Muscle of back (tissue), 3 donors: ENCODE measurements at regions not wholly inside any gene's neighbourhood (a gene's known extent, or its start where the extent isn't known, plus 50 kb on each side); places are given as distances from the start of the nearest gene placed in this dataset.

Experiments
- DNase-seq, 3 donors: peaks; one replicate each; pipeline versions ENCODE4 v3.0.0 to v3.0.0-alpha.2; 2013

DNA sequence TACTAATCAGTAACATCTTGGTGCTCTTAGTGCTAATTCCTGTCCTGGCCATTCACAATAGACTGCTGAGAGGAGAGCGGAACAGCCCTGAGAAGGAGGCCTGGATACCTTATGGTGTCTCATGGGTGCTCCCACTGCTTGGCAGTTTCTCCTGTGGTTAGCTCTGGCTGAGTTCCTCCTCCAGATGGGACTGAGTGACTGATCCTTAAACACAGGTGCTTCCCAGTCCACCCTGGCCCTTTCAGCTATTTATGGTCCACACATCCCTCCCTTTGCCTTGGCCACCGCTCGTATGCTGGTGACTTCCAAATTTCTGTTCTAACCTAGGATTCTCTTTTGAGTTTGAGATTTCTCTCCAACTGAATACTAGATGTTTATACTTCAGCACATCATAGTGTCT is 157.0 kb upstream of the CACNA1E start:
- DNase-seq: no peak

DNA sequence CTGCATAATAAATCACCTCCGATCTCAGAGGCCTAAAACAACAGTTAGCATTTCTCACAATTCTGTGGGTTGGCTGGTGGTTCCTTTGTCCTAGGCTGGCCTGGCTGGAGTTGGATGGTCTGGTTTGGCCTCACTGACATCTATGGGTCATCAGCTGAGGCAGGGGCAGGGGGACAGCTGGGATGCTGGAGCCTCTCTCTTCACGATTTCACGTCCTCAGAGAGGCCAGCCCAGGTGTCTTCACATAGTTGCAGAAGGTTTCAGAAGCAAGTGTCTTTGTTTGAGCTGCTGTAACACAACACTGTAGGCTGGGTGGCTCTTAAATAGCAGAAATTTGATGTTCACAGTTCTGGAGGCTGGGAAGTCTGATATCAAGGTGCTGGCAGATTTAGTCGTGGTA is 155.5 kb upstream of the CACNA1E start:
- DNase-seq: no peak

DNA sequence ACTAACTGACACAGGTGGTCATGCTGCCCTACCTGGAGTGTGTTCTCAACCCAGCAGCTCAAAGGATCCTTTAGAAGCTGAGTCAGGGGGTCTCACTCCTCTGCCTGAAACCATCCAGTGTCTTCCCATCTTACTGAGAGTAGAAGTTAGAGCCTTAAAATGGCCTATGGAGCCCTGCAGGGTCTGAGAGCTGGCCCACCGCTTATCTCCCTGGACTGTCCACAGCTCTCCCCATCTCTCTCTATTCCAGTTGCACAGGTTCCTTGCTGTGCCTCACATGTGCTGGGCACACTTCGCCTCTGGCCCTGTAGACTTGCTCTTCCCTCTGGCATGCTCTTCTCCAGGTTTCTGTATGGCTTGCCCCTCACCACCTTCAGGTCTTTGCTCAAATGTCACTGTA is 148.6 kb upstream of the CACNA1E start:
- DNase-seq: no peak

DNA sequence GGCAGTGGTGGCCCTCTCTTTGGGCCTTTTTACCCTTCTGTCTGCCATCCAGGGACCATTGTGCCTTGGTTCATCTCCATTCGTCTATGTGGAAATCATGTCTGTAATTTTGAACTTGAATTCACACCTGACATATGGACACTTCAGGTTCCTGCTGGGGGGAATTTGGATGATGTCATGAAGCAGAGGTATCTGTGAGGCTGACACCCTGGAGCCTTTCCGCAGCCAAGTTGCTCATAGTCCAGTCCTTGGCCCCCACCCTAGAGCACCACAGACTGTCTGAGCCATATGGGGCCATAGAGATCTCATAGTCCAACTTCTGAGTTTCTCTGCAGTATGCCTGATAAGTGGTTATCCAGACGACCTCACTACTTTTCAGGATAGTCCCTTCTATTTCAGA is 147.7 kb upstream of the CACNA1E start:
- DNase-seq: no peak

DNA sequence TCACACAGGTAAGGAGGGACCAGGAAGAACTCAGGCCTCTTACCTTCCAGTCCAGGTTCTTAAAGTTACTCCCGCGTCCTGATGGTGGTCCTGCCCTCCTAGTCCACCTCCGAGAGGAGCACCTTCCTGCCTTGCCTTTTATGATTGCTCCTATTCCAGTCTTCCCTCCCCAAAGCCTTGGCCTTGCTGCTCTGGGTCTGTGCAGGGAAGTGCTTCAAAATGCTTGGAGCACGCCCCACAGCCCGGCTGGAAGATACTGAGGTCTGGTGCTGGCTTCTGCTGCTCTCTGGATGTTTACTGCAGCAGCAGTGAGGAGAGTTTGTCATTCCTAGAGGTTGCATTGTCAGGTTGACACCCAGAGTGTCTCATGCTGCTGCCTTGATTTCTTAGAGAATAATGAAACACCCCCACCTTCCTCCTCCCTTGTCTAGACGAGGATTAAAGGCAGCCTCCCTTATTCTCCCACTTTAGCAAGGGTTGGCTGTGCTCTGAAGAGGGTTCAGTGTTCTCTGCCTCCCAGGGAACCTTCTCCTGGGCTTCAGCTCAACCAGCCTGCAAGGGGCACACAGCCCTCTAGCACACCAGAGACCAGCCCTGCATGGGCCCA is 142.2 kb upstream of the CACNA1E start:
- no peak for DNase-seq

DNA sequence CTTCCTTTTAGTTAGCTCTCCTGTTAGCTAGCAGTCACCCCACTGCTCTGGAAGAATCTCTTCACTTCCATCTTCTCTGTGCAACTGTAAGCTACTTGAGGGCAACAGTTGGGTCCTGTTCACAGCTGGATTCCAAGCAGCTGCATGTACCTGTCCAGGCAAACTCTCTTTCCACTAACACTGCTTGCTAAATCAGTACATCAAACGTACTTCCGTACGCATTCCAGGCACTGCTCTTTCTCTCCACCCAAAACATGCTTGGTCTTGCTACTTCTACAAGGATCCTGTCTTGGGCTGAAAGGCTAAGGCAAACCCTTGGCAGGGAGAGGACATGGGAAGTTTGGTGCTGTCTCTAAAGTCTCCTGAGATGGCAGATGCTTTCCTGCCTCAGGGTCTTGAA is 139.2 kb upstream of the CACNA1E start:
- DNase-seq: no peak

DNA sequence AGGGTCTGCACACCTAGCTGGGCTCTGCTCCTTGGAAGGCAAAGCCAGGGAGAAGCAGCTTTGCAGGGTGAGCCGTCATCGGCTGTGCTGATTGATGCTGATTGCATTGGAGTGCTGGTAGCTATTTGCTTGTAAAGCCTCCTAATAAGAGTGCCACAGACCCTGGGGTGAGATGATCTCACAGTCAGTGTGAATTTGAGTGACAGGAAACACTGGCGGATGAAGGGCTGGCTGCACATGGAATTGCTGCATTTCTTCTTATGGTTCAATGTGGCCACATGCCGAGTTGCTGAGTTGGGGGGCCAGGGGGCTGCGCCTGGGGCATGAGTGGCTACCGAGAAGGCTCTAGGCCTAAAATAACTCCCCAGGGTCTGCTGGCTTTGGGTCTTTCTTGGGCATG is 138.2 kb upstream of the CACNA1E start:
- no peak for DNase-seq

DNA sequence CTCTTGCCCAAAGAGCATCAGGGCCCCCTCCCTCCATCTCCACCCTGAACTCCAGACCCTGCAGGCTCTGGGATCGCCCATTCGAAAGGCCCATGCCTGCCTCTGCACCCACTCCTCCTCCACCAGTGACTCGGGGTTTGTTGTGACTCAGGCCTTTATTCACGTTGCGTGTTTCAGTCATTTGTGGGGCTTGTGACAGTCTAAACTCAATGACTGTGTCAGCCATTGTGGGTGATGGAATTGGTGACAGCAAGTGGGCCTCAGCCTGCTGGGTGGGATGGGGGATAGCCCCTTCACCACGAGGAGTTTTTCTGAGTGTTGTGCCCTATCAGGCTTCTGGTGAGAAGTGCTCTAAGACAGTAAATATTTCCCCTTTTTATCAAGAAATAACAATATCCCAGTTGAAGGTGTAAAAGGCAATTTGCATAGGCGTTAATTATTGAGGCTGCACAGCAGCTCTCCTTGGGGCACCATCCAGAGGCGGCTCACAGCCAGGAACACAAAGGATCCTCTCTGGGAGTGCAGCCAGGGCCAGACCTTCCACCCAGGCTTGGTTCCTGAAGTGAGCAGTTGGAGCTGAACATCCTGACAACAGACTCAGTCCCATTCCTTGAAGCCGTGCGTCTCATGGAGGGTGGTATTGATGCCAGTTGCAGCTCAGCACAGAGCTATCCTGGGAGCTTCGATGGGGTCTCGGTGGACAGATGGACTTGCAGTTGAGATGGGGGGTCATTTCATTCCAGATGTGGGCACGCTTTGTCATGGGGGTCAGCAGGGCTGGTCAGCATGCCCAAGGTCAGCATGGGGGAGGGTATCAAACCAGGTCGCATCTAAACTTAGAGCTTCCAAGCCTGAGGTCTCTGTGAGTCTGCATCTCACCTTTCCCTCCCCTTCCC is 135.6 kb upstream of the CACNA1E start:
- no peak for DNase-seq

DNA sequence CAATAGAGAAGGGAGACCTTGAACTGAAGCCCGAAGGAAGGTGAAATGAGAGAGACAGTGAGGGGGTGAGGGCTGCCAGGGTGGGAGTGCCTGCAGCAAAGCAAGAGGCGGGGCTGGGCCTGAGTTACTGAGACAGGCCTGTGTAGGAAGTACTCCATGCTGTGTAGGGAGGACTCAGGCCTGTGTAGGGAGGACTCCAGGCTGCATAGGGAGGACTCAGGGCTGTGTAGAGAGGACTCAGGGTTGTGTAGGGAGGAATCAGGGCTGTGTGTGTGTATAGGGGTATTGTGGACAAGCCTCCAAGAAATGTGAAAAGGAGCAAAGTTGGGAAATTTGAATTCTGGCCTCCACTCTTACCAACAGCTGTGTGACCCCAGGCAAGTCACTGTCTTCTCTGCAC is 133.8 kb upstream of the CACNA1E start:
- no peak for DNase-seq

DNA sequence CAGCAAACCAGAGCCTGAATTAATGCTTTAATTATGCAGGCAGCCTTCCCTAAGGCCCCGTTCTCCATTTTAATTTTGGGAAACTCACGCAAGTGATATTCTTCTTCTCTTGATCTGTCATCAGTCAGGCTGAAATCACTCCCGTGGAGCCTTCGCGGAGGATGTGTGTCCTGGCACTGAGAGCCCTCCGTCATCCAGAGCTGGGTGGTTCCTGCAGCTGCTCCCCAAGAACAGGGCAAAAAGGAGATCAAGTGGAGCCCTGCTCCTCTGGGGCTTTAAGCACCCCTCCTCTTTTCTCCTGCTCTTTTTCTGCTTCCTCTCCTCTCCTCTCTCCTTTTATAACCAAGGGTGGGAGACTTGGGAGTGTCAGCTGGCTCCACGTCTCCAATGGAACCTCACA is 133.2 kb upstream of the CACNA1E start:
- DNase-seq: no peak

DNA sequence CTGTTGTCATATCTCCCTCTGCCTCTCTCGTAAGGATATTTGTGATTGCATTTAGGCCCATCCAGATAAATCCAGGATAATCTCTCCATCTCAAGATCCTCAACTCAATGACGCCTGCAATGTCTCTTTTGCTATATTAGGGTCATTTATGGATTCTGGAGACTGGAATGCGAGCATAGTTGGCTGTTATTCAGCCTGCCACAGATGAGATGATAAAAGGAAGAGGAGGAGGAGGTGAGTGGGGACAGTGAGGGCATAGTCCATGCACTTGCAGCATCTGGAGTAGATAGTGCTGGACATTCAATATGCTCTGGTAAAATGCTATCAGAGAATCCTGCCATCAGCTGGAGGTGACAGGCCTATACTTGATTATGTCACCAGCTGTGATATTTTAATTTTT is 131.6 kb upstream of the CACNA1E start:
- DNase-seq: no peak

DNA sequence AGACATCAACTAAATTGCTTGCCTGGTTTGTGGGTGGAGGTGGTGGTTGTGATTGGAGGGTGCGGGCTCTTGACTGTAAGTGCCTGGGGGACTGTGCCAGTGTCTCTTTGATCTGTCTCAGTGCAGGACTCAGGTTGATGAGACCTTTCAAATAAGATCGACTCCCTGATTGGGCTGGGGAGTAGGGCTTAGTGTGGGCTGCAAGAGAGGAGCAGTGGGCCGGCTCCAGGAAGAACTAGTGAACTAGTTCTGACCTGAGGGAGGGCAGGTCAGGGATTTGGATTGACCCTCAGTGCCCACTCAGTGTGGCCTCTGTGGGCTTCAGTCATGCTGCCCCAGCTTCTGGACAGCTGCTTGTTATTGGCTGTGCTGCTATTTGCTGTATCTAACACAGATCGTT is 130.6 kb upstream of the CACNA1E start:
- DNase-seq: no peak

DNA sequence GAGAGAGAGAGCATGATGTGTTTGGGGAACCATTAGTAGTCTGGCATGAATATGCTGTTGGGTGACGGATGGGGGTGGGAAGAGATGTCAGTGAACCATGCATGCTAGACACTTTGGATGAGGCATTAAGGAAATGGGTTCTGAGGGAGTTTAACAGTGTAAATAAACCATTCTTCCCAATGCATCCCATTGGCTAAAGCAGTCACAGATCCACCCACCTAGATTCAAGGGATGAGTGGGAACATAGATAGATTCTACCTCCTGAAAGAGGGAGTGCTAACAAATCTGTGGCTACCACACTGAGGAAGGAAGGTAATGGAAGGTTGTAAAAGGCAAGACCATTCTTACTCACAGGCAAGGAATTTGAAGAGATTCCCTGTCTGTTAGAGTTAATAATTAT is 129.8 kb upstream of the CACNA1E start:
- no peak for DNase-seq

DNA sequence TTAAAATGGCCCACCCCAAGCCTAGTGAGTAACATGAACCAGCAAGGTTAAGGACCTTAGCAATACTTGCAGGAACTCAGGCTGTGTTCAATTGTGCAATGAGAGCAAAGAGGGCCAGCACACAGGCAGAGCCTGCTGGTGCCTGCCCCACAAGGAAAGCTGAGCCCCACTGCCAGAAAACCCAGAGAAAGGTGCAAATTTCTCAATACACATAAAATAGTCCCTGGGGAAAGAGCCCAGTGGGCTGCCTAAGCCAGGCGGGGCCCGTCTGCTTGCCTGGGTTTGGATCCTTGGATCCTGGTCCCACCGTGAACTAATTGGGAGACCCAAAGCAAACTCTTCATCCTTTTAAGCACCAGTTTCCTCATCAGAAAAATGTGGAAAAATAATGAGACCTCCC is 128.5 kb upstream of the CACNA1E start:
- no peak for DNase-seq

DNA sequence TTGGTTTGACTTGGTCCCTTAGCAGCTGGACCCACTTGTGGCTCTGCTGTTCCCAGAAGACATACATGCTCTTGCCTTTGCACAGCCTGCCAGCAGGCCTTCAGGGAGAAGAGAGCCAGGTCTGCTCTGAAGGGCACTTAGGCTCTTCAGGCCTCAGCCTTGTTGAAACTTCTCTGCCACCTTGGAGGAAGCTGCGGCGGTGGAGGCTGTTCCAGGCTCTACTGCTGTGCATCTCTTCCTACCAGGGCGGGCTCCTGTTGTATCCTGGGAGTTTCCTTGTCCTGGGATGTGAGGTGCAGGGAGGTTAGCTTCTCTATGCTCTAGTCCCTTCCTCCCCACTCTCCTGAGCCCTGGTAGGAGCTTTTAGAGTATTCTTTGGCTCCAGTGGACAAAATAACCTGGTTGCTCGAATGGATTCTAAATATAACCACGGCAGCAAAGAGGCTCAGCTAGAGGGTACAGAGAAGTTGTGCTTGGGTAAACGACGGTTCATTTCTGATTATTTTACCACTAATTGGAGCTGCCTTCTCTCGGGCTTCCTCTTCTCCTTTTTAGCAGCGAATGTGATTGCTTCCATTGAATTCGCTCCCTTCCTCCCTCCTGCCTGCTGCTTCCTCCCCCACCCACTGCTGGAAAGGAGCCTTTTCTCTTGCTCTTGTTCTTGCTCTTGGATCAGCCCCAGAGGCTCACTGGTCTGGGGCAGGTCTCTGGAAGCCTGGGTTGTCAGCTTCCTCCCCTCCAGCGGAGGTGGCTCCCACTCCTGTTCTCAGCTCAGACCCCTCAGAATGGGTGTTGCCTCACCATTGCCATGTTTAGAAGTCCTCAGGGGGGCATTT is 126.6 kb upstream of the CACNA1E start:
- DNase-seq: peak in 1 of 3 donors; percentile 2

DNA sequence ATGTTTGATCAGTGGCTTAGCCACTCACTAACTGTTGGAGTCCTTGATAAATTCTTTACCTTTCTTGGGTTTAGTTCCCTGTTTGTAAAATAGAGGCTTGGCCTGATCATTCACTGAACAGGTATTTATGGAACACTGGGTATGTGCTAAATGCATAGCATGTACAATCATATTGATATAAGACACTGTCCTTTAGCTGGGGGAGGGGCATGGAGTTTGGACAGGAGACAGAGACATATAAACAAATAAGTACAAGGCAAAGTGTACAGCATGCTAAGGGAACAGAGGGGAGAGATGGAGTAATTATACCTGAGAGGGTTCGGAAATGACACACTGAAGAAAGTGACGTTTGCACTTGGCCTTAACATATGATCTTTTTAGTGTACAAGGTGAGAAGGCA is 124.3 kb upstream of the CACNA1E start:
- no peak for DNase-seq

DNA sequence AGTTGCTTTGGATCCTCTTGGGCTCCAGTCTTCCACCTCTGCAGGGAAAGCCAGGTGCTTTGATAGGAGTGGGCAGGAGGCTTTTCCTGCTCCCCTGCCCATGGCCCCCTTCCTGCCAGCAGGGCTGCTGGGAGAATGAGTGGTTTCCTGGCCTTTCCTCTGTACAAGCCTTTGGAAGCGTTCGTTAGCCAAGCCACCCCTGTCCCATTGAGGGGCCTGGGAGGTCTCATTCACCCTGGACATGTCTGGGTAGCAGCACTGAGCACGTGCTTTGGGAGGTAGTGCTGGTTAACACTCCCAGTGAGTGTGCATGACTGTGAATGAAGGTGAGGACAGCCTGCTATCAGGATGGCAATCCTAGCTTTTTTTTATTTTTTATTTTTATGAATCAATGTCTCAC is 118.5 kb upstream of the CACNA1E start:
- no peak for DNase-seq

DNA sequence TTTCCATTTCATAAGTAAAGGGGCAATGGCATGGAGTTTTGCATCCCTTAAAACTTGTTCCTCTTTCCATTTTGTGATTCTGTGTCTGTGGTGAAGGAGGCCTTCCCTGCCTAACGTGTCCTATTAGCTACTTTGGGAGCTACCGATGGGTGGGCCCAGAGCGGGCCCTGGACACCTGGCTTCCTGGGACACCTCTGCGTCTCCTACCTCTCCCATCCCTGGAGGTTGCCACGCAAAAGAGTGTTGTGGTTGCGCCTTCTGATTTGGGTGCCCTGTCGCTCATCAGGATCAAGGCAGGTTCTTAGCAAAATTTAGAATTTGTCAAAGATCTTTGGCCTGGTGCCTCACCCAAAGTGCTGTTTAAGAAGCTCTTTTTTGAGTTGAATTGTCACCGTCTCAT is 116.4 kb upstream of the CACNA1E start:
- no peak for DNase-seq

DNA sequence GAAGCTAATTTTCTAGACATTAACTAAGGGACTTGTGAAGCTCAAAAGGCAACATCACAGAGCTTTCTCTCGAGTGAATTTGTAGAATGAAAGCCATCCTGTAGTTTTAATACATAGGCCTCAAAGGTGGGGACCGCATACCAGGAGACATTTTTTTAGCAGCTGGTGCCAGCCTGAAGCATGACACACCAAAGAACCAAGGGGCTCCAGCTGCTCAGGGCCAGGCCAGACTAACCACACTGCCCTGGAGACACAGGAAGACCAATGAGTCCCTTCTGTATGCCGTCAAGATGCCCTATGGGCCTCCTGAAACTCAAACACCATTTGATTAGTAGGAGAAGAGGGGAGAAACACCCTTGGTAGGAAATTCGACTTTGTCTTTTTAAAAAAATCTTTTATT is 113.9 kb upstream of the CACNA1E start:
- DNase-seq: no peak

DNA sequence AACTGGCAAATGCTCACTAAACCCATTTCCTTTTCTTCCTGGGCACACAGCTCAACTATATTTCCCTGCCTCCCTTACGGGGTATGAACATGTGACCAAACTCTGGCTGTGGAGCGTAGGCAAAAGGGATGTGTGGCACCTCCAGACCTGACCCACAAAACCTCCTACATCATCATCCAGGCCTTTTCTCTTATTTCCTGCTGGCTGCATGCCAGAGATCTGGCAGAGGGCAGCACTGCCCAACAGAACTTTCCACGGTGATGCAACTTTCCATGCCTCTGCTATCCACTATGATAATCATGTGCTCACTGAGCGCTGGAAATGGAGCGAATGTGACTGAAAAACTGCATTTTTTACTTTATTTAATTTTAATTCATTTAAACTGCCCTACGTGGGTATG is 99.6 kb upstream of the CACNA1E start:
- no peak for DNase-seq

DNA sequence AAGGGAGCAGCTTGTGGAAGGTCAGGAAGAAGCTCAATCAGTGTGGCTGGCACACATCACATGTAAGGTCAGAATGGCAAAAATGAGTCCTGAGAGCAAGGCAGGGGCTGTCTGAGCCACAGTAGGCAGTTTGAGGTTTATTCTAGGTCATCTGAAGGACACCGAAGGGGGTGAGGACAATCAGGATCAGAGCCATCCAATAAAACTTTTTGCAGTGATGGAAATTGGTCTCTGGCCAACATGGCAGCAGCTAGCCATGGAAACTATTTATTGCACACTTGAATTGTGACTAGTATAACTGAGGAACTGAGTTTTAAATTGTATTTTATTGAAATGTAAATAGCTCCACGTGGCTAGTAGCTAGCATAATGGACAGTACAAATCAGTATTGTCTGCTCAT is 97.0 kb upstream of the CACNA1E start:
- peak in 1 of 3 donors; percentile 13 for DNase-seq

DNA sequence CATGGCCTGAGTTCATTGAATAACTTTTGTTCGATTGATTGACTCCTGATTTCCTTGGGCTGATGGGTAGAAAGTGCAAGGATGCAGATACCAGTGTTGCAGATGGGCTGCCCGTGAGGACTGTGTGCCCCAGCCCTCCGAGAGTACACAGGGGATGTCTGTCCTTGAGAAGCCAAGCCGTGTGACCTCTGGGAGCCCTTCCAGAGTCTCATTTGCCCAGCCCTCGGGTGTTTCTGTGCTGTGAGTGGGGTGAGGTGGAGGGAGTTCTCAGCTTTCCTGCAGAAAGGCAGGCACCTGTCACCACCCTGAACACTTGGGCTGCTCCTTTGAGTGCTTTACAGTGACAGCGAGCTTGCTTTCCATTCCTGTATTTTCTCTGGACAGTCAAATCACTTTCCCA is 96.4 kb upstream of the CACNA1E start:
- no peak for DNase-seq

DNA sequence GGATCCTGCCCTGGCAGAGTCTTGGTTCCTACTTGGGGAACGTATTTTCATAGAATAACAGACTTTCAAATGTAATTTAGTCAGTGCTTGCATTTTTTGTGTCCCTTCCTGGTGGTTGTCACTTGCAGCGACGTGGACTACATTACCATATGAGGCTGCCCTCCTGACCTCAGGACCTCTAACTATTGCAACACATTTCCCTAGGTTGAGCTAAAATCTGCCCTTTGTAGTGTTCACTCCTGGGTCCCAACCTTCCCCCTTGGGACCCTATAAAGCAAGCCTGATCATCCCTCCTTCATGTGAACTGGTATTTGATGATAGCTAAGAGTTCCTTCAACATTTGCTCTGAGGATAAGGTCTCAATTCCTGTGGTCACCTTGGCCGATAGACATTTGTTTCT is 95.6 kb upstream of the CACNA1E start:
- DNase-seq: no peak
